ENCODE measurements at regions not wholly inside any gene's neighbourhood (a gene's known extent, or its start where the extent isn't known, plus 50 kb on each side); places are given as distances from the start of the nearest gene placed in this dataset.

- TF ChIP-seq, protein P1, sequence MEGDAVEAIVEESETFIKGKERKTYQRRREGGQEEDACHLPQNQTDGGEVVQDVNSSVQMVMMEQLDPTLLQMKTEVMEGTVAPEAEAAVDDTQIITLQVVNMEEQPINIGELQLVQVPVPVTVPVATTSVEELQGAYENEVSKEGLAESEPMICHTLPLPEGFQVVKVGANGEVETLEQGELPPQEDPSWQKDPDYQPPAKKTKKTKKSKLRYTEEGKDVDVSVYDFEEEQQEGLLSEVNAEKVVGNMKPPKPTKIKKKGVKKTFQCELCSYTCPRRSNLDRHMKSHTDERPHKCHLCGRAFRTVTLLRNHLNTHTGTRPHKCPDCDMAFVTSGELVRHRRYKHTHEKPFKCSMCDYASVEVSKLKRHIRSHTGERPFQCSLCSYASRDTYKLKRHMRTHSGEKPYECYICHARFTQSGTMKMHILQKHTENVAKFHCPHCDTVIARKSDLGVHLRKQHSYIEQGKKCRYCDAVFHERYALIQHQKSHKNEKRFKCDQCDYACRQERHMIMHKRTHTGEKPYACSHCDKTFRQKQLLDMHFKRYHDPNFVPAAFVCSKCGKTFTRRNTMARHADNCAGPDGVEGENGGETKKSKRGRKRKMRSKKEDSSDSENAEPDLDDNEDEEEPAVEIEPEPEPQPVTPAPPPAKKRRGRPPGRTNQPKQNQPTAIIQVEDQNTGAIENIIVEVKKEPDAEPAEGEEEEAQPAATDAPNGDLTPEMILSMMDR (IDR thresholded peaks at IDR 0.05): no peak
- no peak for TF ChIP-seq POLR2A (IDR thresholded peaks at IDR 0.05)
Observed at GRCh38 chr5:130385656-130386055, 481.4 kb downstream of the CHSY3 start.
